ENCODE measurements at regions not wholly inside any gene's neighbourhood (a gene's known extent, or its start where the extent isn't known, plus 50 kb on each side); places are given as distances from the start of the nearest gene placed in this dataset.

DNA sequence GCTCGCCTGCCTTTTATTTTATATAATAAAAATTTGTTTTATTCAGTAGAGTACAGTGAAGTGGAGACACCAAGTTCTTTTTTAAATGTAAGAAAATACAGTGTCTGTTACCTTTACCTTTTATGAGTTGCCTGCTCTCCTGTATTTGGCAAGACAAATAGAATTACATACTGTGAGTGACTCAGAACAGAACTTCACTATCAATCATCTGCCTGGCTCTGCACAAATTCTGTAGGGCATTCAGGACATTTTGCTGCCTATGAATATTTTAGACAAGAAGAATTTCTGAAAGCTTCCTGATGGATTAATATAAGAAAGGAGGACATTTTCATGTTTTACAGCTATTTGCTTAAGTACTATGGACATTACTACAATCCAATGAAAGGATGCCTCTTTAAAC, 135.4 kb upstream of the PHF14 start:
- no peak for TF ChIP-seq GATA2 (IDR thresholded peaks at IDR 0.05; ENCODE audit: low read depth, low read length)
- no peak for TF ChIP-seq GATA3 (IDR thresholded peaks at IDR 0.05; ENCODE audit: low read depth, low read length)

- no peak for TF ChIP-seq GATA2 (IDR thresholded peaks at IDR 0.05; ENCODE audit: low read depth, low read length)
- TF ChIP-seq GATA3 (IDR thresholded peaks at IDR 0.05; ENCODE audit: low read depth, low read length): no peak
Observed at GRCh38 chr7:10845225-10845624, 128.4 kb upstream of the PHF14 start.

DNA sequence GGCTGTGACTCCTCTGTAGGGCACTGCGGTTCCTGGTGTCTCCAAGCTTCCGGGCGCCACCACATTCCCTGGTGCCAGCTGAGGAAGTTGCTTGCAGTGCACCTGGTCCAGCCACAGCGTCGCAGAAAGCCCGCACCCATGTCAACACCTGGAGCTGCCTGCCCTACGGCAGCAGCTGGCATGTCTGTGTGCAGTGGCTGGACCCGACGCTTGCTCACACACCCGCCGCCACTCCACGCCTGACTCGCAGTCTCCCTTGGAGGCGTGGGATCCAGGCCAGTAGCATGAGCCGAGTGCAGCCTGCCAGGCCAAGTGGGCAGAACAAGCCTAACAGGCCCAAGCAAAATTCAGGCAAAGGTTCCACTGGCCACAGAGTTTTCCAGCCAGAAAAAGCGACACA, 118.1 kb upstream of the PHF14 start:
- TF ChIP-seq GATA2 (IDR thresholded peaks at IDR 0.05; ENCODE audit: low read depth, low read length): no peak
- no peak for TF ChIP-seq GATA3 (IDR thresholded peaks at IDR 0.05; ENCODE audit: low read depth, low read length)

DNA sequence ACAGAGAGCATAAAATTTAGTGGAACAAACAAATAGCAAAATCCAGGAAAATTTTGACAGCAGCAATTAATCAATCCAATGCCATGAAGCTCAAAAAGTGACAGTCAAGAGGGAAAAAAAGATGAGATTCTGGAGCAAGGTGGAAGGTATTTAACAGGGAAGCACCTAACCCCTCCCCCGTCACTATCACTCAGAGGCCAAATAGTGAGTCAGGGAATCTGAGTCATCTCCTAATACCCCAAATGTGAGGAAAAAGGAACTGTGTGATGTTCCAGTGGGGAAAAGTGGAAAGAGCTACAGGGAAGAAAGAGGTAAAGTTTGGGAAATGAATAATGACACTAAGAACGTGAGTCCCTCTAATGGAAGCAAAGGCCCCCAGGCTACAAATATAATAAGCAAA, 113.2 kb upstream of the PHF14 start:
- TF ChIP-seq GATA3 (IDR thresholded peaks at IDR 0.05; ENCODE audit: low read depth, low read length) (no peak), GATA2 (IDR thresholded peaks at IDR 0.05; ENCODE audit: low read depth, low read length) (no peak)

DNA sequence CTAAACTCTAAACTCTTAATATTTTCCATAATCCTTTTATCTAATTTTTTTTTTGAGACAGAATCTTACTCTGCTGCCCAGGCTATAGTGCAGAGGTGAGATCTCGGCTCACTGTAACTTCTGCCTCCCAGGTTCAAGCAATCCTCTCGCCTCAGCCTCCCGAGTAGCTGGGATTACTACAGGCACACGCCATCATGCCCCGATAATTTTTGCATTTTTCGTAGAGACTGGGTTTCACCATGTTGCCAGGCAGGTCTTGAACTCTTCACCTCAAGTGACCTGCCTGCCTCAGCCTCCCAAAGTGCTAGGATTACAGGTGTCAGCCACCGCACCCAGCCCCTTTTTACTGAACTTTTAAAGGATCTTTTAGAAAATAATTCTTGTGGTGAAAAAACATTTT, 110.2 kb upstream of the PHF14 start:
- no peak for TF ChIP-seq GATA2 (IDR thresholded peaks at IDR 0.05; ENCODE audit: low read depth, low read length)
- no peak for TF ChIP-seq GATA3 (IDR thresholded peaks at IDR 0.05; ENCODE audit: low read depth, low read length)

GRCh38 chr7:10874666-10875065, 99.0 kb upstream of the PHF14 start:
- TF ChIP-seq GATA2 (IDR thresholded peaks at IDR 0.05; ENCODE audit: low read depth, low read length): no peak
- no peak for TF ChIP-seq GATA3 (IDR thresholded peaks at IDR 0.05; ENCODE audit: low read depth, low read length)

DNA sequence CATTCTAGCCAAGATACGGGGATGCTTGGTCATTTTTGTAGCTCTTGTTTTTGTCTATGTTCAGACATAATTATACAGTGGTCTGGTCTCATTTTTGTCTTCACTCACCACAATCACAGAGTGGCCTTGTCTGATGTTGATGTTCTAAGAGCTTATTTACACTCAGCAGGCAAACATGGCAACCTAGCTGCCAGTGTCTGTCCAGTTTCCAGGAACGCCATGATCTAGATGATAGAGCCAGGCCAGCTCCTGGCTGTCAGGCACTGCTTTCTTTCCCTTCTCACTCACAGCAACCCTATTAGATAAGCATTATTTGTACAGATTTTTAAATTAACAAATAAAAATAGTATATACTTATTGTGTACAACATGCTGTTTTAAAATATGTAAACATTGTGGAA, 98.6 kb upstream of the PHF14 start:
- TF ChIP-seq GATA3 (IDR thresholded peaks at IDR 0.05; ENCODE audit: low read depth, low read length): no peak
- TF ChIP-seq GATA2 (IDR thresholded peaks at IDR 0.05; ENCODE audit: low read depth, low read length): no peak

DNA sequence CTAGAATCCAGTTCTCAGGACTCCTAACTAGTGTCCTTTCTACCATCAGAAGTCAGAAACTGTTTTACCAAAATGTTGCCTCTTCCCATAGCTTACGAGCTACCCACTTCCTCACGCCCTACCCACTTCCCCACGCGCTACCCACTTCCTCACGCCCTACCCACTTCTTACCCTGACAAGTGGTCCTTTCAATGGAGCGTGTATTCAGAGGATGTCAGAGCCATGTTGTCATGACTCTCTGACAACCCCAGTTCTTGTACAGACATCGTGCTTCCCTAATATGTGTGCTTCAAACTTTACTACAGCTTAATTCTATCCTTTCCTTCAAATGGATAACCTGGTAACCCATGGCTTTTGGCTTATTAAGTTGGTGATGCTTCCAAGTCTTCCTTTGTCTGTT, 84.8 kb upstream of the PHF14 start:
- TF ChIP-seq GATA3 (IDR thresholded peaks at IDR 0.05; ENCODE audit: low read depth, low read length) (no peak), GATA2 (IDR thresholded peaks at IDR 0.05; ENCODE audit: low read depth, low read length) (no peak)

- TF ChIP-seq GATA2 (IDR thresholded peaks at IDR 0.05; ENCODE audit: low read depth, low read length) (no peak), GATA3 (IDR thresholded peaks at IDR 0.05; ENCODE audit: low read depth, low read length) (no peak)
Observed at GRCh38 chr7:10889266-10889898, 84.3 kb upstream of the PHF14 start.

DNA sequence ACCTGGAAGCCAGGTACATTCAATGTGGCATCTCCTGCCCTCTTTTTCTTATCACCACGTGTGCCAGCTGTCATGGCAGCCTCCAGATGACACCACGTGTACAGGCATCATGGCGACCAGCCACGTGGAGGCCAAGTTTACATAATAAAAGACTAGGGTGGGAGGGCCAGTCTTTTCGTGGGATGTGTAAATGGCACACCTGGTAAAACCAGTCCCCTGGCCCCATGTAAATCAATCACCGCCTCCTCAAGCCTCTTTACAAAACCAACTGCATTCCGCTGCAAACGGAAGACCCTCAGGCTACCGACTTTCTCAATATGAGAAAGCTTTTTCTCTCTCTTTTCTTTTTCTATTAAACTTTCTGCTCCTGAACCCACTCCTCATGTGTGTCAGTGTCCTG, 65.1 kb upstream of the PHF14 start:
- TF ChIP-seq GATA2 (IDR thresholded peaks at IDR 0.05; ENCODE audit: low read depth, low read length): no peak
- no peak for TF ChIP-seq GATA3 (IDR thresholded peaks at IDR 0.05; ENCODE audit: low read depth, low read length)

- TF ChIP-seq GATA2 (IDR thresholded peaks at IDR 0.05; ENCODE audit: low read depth, low read length) (no peak; the same call in 1 of the 2 replicates), GATA3 (IDR thresholded peaks at IDR 0.05; ENCODE audit: low read depth, low read length) (peak; percentile 81)
Observed at GRCh38 chr7:10910447-10910846, 63.2 kb upstream of the PHF14 start.

- TF ChIP-seq GATA3 (IDR thresholded peaks at IDR 0.05; ENCODE audit: low read depth, low read length) (no peak), GATA2 (IDR thresholded peaks at IDR 0.05; ENCODE audit: low read depth, low read length) (no peak)
Observed at GRCh38 chr7:10912077-10912476, 61.6 kb upstream of the PHF14 start.

DNA sequence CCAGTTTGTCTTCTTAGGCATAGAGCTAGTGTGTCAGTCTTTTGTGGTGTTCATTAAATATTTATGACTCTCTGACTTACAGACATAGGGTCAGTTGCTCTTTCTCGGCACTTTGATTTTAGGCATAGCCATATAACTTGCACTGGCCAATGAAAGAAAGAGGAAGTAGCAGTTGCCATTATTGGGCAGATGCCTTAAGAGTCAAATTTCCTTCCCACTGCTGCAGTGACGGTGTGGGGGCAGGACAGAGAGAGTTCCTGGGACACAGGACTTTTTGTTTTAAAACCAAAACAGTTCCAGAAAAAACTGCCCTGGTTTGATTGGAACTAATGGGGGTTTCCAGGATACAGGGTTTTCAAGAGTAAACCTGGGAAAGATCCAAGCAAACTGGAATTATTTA, 60.2 kb upstream of the PHF14 start:
- no peak for TF ChIP-seq GATA3 (IDR thresholded peaks at IDR 0.05; ENCODE audit: low read depth, low read length)
- no peak for TF ChIP-seq GATA2 (IDR thresholded peaks at IDR 0.05; ENCODE audit: low read depth, low read length)

DNA sequence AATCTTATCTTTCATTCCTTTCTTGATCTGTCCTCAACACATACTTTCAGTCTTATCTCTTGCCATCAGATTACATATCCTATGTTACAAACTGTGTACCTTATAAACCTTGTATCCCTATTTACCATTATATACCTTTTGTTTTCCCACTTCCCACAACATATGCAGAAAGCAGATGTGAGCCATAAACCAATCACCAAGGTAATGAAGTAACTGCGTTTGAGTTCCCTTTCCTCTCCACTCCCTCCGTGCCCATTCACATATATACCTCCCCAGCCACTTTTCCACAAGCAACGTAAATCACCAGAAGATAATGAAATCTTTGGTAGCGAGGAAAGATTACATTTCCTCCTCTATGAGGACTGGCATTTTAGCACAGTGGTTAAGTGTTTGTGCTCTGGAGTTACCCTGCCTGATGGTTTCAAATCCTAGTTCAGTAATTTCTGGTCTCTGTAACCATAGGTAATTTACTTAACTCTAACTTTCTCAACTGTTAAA, 55.5 kb upstream of the PHF14 start:
- TF ChIP-seq GATA3 (IDR thresholded peaks at IDR 0.05; ENCODE audit: low read depth, low read length): no peak
- no peak for TF ChIP-seq GATA2 (IDR thresholded peaks at IDR 0.05; ENCODE audit: low read depth, low read length)

GRCh38 chr7:10919923-10920322, 53.7 kb upstream of the PHF14 start:
- TF ChIP-seq GATA3 (IDR thresholded peaks at IDR 0.05; ENCODE audit: low read depth, low read length) (peak; percentile 78), GATA2 (IDR thresholded peaks at IDR 0.05; ENCODE audit: low read depth, low read length) (peak; percentile 56; the same call in 1 of the 2 replicates)
